Neuron (in vitro differentiated cells): ENCODE measurements at regions not wholly inside any gene's neighbourhood (a gene's known extent, or its start where the extent isn't known, plus 50 kb on each side); places are given as distances from the start of the nearest gene placed in this dataset.

Experiments used
- H2AFZ ChIP-seq: one replicate; pipeline ENCODE4 v1.6.1; 2013; ENCODE audit warnings: low read depth, mild to moderate bottlenecking, inconsistent platforms, low read length, moderate library complexity
- H3K27me3 ChIP-seq: one replicate; pipeline ENCODE4 v1.6.1; 2013; ENCODE audit warnings: low read length; ENCODE audit not compliant: insufficient read depth
- H3K36me3 ChIP-seq: one replicate; pipeline ENCODE4 v1.6.1; 2013; ENCODE audit warnings: low read length; ENCODE audit not compliant: insufficient read depth
- H3K4me1 ChIP-seq: one replicate; pipeline ENCODE4 v1.6.1; 2013; ENCODE audit warnings: low read length; ENCODE audit not compliant: insufficient read depth
- H3K4me3 ChIP-seq: 2 replicates; pipeline ENCODE4 v1.5.1; 2013; ENCODE audit warnings: mild to moderate bottlenecking, low read length, moderate library complexity
- H3K9me3 ChIP-seq: one replicate; pipeline ENCODE4 v1.6.1; 2013; ENCODE audit warnings: low read length

- H3K4me1 ChIP-seq = no peaks in the 10 kb centered on the region
- no peak overlapping the region for H2AFZ ChIP-seq
- no peaks in the 10 kb centered on the region for H3K9me3 ChIP-seq
- H3K27me3 ChIP-seq = no peaks in the 10 kb centered on the region
- H3K36me3 ChIP-seq = no peaks in the 10 kb centered on the region
- H3K4me3 ChIP-seq = no peak overlapping the region
Measured at GRCh38 chr12:67916266-67916970, 72.8 kb upstream of the IFNG-AS1 start.

- Histone ChIP-seq H3K9me3 (no peaks in the 10 kb centered on the region), H3K27me3 (no peaks in the 10 kb centered on the region), H3K4me1 (no peaks in the 10 kb centered on the region), H3K36me3 (no peaks in the 10 kb centered on the region), H2AFZ (no peak overlapping the region), H3K4me3 (no peak overlapping the region)
Measured at GRCh38 chr12:67917811-67918210, 71.4 kb upstream of the IFNG-AS1 start.

- no peaks in the 10 kb centered on the region for H3K36me3 ChIP-seq
- no peak overlapping the region for H2AFZ ChIP-seq
- H3K27me3 ChIP-seq = no peaks in the 10 kb centered on the region
- no peaks in the 10 kb centered on the region for H3K9me3 ChIP-seq
- H3K4me1 ChIP-seq = no peaks in the 10 kb centered on the region
- H3K4me3 ChIP-seq = no peak overlapping the region
Measured at GRCh38 chr12:67918441-67918840, 70.8 kb upstream of the IFNG-AS1 start.

- Histone ChIP-seq H3K9me3 (no peaks in the 10 kb centered on the region), H3K27me3 (no peaks in the 10 kb centered on the region), H3K36me3 (no peaks in the 10 kb centered on the region), H3K4me1 (no peaks in the 10 kb centered on the region), H3K4me3 (no peak overlapping the region), H2AFZ (no peak overlapping the region)
Measured at GRCh38 chr12:67919406-67919805, 69.8 kb upstream of the IFNG-AS1 start.

- no peaks in the 10 kb centered on the region for H3K4me1 ChIP-seq
- H3K36me3 ChIP-seq = no peaks in the 10 kb centered on the region
- no peaks in the 10 kb centered on the region for H3K9me3 ChIP-seq
- H3K4me3 ChIP-seq = no peak overlapping the region
- H3K27me3 ChIP-seq = no peaks in the 10 kb centered on the region
- no peak overlapping the region for H2AFZ ChIP-seq
Measured at GRCh38 chr12:67920413-67920812, 68.8 kb upstream of the IFNG-AS1 start.

GRCh38 chr12:67921286-67921685, 68.0 kb upstream of the IFNG-AS1 start:
- Histone ChIP-seq H2AFZ (no peak overlapping the region), H3K4me3 (no peak overlapping the region), H3K27me3 (no peaks in the 10 kb centered on the region), H3K4me1 (no peaks in the 10 kb centered on the region), H3K36me3 (no peaks in the 10 kb centered on the region), H3K9me3 (no peaks in the 10 kb centered on the region)

- H2AFZ ChIP-seq = no peak overlapping the region
- H3K27me3 ChIP-seq = no peaks in the 10 kb centered on the region
- no peaks in the 10 kb centered on the region for H3K9me3 ChIP-seq
- H3K4me3 ChIP-seq = no peak overlapping the region
- no peaks in the 10 kb centered on the region for H3K36me3 ChIP-seq
- no peaks in the 10 kb centered on the region for H3K4me1 ChIP-seq
Measured at GRCh38 chr12:67922245-67922644, 67.0 kb upstream of the IFNG-AS1 start.

GRCh38 chr12:67925077-67925476, 64.2 kb upstream of the IFNG-AS1 start:
- Histone ChIP-seq H3K4me3 (no peak overlapping the region), H2AFZ (no peak overlapping the region), H3K9me3 (no peaks in the 10 kb centered on the region), H3K4me1 (no peaks in the 10 kb centered on the region), H3K36me3 (no peaks in the 10 kb centered on the region), H3K27me3 (no peaks in the 10 kb centered on the region)

- no peaks in the 10 kb centered on the region for H3K4me1 ChIP-seq
- H3K9me3 ChIP-seq = no peaks in the 10 kb centered on the region
- H3K4me3 ChIP-seq = no peak overlapping the region
- no peaks in the 10 kb centered on the region for H3K27me3 ChIP-seq
- no peak overlapping the region for H2AFZ ChIP-seq
- H3K36me3 ChIP-seq = no peaks in the 10 kb centered on the region
Measured at GRCh38 chr12:67925552-67925951, 63.7 kb upstream of the IFNG-AS1 start.

- Histone ChIP-seq H3K4me1 (no peaks in the 10 kb centered on the region), H3K36me3 (no peaks in the 10 kb centered on the region), H3K4me3 (no peak overlapping the region), H2AFZ (no peak overlapping the region), H3K9me3 (no peaks in the 10 kb centered on the region), H3K27me3 (no peaks in the 10 kb centered on the region)
Measured at GRCh38 chr12:67926063-67926462, 63.2 kb upstream of the IFNG-AS1 start.

GRCh38 chr12:67927324-67927723, 61.9 kb upstream of the IFNG-AS1 start:
- no peak overlapping the region for H3K4me3 ChIP-seq
- no peak overlapping the region for H2AFZ ChIP-seq
- H3K4me1 ChIP-seq = no peaks in the 10 kb centered on the region
- H3K36me3 ChIP-seq = no peaks in the 10 kb centered on the region
- H3K9me3 ChIP-seq = no peaks in the 10 kb centered on the region
- no peaks in the 10 kb centered on the region for H3K27me3 ChIP-seq

- no peaks in the 10 kb centered on the region for H3K27me3 ChIP-seq
- H2AFZ ChIP-seq = no peak overlapping the region
- no peaks in the 10 kb centered on the region for H3K4me1 ChIP-seq
- no peaks in the 10 kb centered on the region for H3K36me3 ChIP-seq
- H3K9me3 ChIP-seq = no peaks in the 10 kb centered on the region
- H3K4me3 ChIP-seq = no peak overlapping the region
Measured at GRCh38 chr12:67927815-67928214, 61.4 kb upstream of the IFNG-AS1 start.

- Histone ChIP-seq H3K27me3 (no peaks in the 10 kb centered on the region), H3K9me3 (no peaks in the 10 kb centered on the region), H3K4me3 (no peak overlapping the region), H3K36me3 (no peaks in the 10 kb centered on the region), H2AFZ (no peak overlapping the region), H3K4me1 (no peaks in the 10 kb centered on the region)
Measured at GRCh38 chr12:67928621-67929383, 60.4 kb upstream of the IFNG-AS1 start.
